HL-60 (cell line): ENCODE measurements at regions not wholly inside any gene's neighbourhood (a gene's known extent, or its start where the extent isn't known, plus 50 kb on each side); places are given as distances from the start of the nearest gene placed in this dataset.
A peak's percentile ranks its signal among the peaks of the same experiment; 100 is the strongest.

Source experiments
- DNase-seq, 2 experiments: peaks; one replicate each; pipeline ENCODE4 v3.0.0-alpha.2; 2010 to 2020; ENCODE audit warnings: low read depth in 1 of 2, low spot score in 1 of 2
- H3K27ac ChIP-seq: fragments of 250-450 bp; sonication (Bioruptor Pico); replicated peaks from 2 replicates; pipeline ENCODE4 v1.5.1; 2020; ENCODE audit warnings: mild to moderate bottlenecking, moderate library complexity
- H3K27me3 ChIP-seq: fragments of 250-450 bp; sonication (Bioruptor Pico); 2 replicates; pipeline ENCODE4 v1.5.1; 2021; ENCODE audit warnings: mild to moderate bottlenecking, moderate library complexity; ENCODE audit not compliant: insufficient read depth, poor library complexity, severe bottlenecking
- H3K4me3 ChIP-seq: replicated peaks from 2 replicates; pipeline ENCODE4 v1.5.1; 2011; ENCODE audit warnings: mild to moderate bottlenecking, control low read depth, low read length; ENCODE audit not compliant: insufficient read depth
- GABPA ChIP-seq: IDR thresholded peaks from 2 replicates; pipeline ENCODE4 v1.6.1; 2012; ENCODE audit warnings: low read depth
- POLR2AphosphoS5 ChIP-seq: IDR thresholded peaks from 2 replicates; pipeline ENCODE4 v1.6.1; 2012; ENCODE audit warnings: low read depth
- REST ChIP-seq: IDR thresholded peaks from 2 replicates; pipeline ENCODE4 v1.6.1; 2012; ENCODE audit warnings: low read depth; ENCODE audit not compliant: insufficient replicate concordance
- SPI1 ChIP-seq: IDR thresholded peaks from 2 replicates; pipeline ENCODE4 v1.6.1; 2012; ENCODE audit warnings: low read depth, mild to moderate bottlenecking, borderline replicate concordance
- TF ChIP-seq, protein P1 (sequence below): IDR thresholded peaks from one replicate; pipeline ENCODE4 v1.5.1; 2011; ENCODE audit warnings: low read length, control low read depth, inconsistent platforms; ENCODE audit not compliant: insufficient read depth

DNA sequence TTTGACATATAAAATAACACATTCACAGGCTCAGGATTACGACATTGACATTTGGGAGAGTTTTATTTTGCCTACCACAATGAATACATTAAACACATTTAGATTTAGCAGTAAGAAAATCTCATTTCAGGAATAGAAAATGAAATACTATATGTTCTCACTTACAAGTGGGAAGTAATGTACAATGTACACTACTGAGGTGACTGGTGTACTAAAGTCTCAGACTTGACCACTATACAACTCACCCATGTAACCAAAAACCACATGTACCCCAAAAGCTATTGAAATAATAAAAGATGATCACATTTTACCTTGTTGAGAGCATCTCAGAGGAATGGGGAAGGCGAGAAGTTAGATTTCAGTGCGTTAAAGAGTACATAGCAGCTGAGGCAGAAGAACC, 1202.4 kb upstream of the SEMA6A start:
- TF ChIP-seq, protein P1, sequence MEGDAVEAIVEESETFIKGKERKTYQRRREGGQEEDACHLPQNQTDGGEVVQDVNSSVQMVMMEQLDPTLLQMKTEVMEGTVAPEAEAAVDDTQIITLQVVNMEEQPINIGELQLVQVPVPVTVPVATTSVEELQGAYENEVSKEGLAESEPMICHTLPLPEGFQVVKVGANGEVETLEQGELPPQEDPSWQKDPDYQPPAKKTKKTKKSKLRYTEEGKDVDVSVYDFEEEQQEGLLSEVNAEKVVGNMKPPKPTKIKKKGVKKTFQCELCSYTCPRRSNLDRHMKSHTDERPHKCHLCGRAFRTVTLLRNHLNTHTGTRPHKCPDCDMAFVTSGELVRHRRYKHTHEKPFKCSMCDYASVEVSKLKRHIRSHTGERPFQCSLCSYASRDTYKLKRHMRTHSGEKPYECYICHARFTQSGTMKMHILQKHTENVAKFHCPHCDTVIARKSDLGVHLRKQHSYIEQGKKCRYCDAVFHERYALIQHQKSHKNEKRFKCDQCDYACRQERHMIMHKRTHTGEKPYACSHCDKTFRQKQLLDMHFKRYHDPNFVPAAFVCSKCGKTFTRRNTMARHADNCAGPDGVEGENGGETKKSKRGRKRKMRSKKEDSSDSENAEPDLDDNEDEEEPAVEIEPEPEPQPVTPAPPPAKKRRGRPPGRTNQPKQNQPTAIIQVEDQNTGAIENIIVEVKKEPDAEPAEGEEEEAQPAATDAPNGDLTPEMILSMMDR = no peak
- TF ChIP-seq REST (no peak), POLR2AphosphoS5 (no peak), SPI1 (no peak), GABPA (no peak)
- Histone ChIP-seq H3K4me3 (no peak overlapping the region), H3K27ac (no peak overlapping the region), H3K27me3 (no peaks in the 10 kb centered on the region)
- DNase-seq = no peak

DNA sequence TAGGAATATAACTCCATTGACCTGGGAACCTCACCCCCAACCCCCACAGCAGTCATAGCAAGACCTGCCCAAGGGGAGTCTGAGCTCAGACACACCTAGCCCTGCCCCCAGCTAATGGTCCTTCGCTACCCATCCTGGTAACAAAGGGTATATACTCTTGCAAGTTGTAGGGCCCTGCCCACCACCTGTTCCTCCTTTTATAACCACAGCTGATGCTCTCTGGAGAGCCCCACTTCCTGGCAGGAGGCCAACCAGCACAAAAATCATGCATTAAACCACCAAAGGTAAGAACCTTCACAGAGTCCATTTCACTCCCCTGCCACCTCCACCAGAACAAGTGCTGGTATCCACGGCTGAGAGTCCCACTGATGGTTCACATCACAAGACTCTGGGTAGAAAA, 1195.3 kb upstream of the SEMA6A start:
- no peaks in the 10 kb centered on the region for H3K27me3 ChIP-seq
- no peak for TF ChIP-seq GABPA
- no peak for TF ChIP-seq SPI1
- TF ChIP-seq, protein P1 = no peak
- no peak for TF ChIP-seq REST
- TF ChIP-seq POLR2AphosphoS5 = no peak
- no peak overlapping the region for H3K27ac ChIP-seq
- DNase-seq = peak in 1 of 2 experiments; percentile 2
- H3K4me3 ChIP-seq = no peak overlapping the region

GRCh38 chr5:117763271-117763670, 1188.6 kb upstream of the SEMA6A start:
- H3K27me3 ChIP-seq = no peaks in the 10 kb centered on the region
- no peak overlapping the region for H3K4me3 ChIP-seq
- H3K27ac ChIP-seq = no peak overlapping the region
- no peak for DNase-seq
- no peak for TF ChIP-seq SPI1
- no peak for TF ChIP-seq REST
- TF ChIP-seq, protein P1 = no peak
- TF ChIP-seq GABPA = no peak
- TF ChIP-seq POLR2AphosphoS5 = no peak
